SJSA1 (cell line): ENCODE measurements at regions not wholly inside any gene's neighbourhood (a gene's known extent, or its start where the extent isn't known, plus 50 kb on each side); places are given as distances from the start of the nearest gene placed in this dataset.

Source experiments
- DNase-seq, 2 experiments: peaks; one replicate each; pipeline ENCODE4 v3.0.0-alpha.2; 2015 to 2020; ENCODE audit warnings: low spot score in 2 of 2, low read depth in 1 of 2
- H3K27ac ChIP-seq: fragments of 250-450 bp; sonication (Bioruptor Pico); 2 replicates; pipeline ENCODE4 v1.5.1; 2020; ENCODE audit warnings: mild to moderate bottlenecking, moderate library complexity
- H3K27me3 ChIP-seq: fragments of 250-450 bp; sonication (Bioruptor Pico); replicated peaks from 2 replicates; pipeline ENCODE4 v1.5.1; 2020; ENCODE audit warnings: mild to moderate bottlenecking, moderate library complexity
- H3K36me3 ChIP-seq: fragments of 250-450 bp; sonication (Bioruptor Pico); 2 replicates; pipeline ENCODE4 v1.5.1; 2020; ENCODE audit warnings: mild to moderate bottlenecking
- H3K4me1 ChIP-seq: fragments of 250-450 bp; sonication (Bioruptor Pico); replicated peaks from 2 replicates; pipeline ENCODE4 v1.6.1; 2021; ENCODE audit warnings: mild to moderate bottlenecking
- H3K4me3 ChIP-seq: fragments of 250-450 bp; sonication (Bioruptor Pico); 2 replicates; pipeline ENCODE4 v1.5.1; 2020; ENCODE audit warnings: mild to moderate bottlenecking
- H3K9me3 ChIP-seq: fragments of 250-450 bp; sonication (Bioruptor Pico); replicated peaks from 2 replicates; pipeline ENCODE4 v1.5.1; 2020; ENCODE audit warnings: mild to moderate bottlenecking

- H3K36me3 ChIP-seq, result no peaks in the 10 kb centered on the region
- H3K27ac ChIP-seq, result no peak overlapping the region
- H3K9me3 ChIP-seq, result no peaks in the 10 kb centered on the region; the same call in 1 of the 2 replicates
- no peaks in the 10 kb centered on the region for H3K27me3 ChIP-seq
- H3K4me1 ChIP-seq, result no peaks in the 10 kb centered on the region
- peak in 1 of 2 experiments; percentile 26 for DNase-seq
- H3K4me3 ChIP-seq, result no peak overlapping the region
Observed at GRCh38 chr2:72037261-72037666, 110.4 kb downstream of the CYP26B1 start.

- H3K27ac ChIP-seq, result no peak overlapping the region
Observed at GRCh38 chr2:72036595-72036994, 111.1 kb downstream of the CYP26B1 start.

GRCh38 chr2:72036173-72036545, 111.5 kb downstream of the CYP26B1 start:
- Histone ChIP-seq H3K27me3 (no peaks in the 10 kb centered on the region), H3K36me3 (no peaks in the 10 kb centered on the region), H3K4me1 (no peaks in the 10 kb centered on the region), H3K4me3 (no peak overlapping the region), H3K27ac (no peak overlapping the region), H3K9me3 (no peaks in the 10 kb centered on the region)
- DNase-seq, result peak in 1 of 2 experiments; percentile 28

More at GRCh38 chr2:72036595-72036994, 111.1 kb downstream of the CYP26B1 start:
- no peak overlapping the region for H3K4me3 ChIP-seq
- no peak for DNase-seq
- no peaks in the 10 kb centered on the region for H3K4me1 ChIP-seq
- H3K9me3 ChIP-seq, result no peaks in the 10 kb centered on the region
- H3K36me3 ChIP-seq, result no peaks in the 10 kb centered on the region
- no peaks in the 10 kb centered on the region for H3K27me3 ChIP-seq

GRCh38 chr2:72035518-72036172, 112.0 kb downstream of the CYP26B1 start:
- DNase-seq, result peak in 1 of 2 experiments; percentile 39
- H3K27me3 ChIP-seq, result no peaks in the 10 kb centered on the region
- no peaks in the 10 kb centered on the region for H3K9me3 ChIP-seq
- H3K27ac ChIP-seq, result no peak overlapping the region
- H3K36me3 ChIP-seq, result no peaks in the 10 kb centered on the region
- no peak overlapping the region for H3K4me3 ChIP-seq
- H3K4me1 ChIP-seq, result no peaks in the 10 kb centered on the region

- Histone ChIP-seq H3K9me3 (no peaks in the 10 kb centered on the region), H3K27ac (no peak overlapping the region), H3K36me3 (no peaks in the 10 kb centered on the region), H3K4me3 (no peak overlapping the region), H3K27me3 (no peaks in the 10 kb centered on the region), H3K4me1 (no peaks in the 10 kb centered on the region)
- peak in 1 of 2 experiments; percentile 28 for DNase-seq
Observed at GRCh38 chr2:72034353-72035095, 113.1 kb downstream of the CYP26B1 start.

GRCh38 chr2:72033636-72034035, 114.0 kb downstream of the CYP26B1 start:
- no peaks in the 10 kb centered on the region for H3K9me3 ChIP-seq

GRCh38 chr2:72032481-72033041, 115.1 kb downstream of the CYP26B1 start:
- no peaks in the 10 kb centered on the region for H3K9me3 ChIP-seq
- DNase-seq, result peak in 1 of 2 experiments; percentile 35
- H3K4me3 ChIP-seq, result no peak overlapping the region
- no peaks in the 10 kb centered on the region for H3K36me3 ChIP-seq
- H3K27me3 ChIP-seq, result no peaks in the 10 kb centered on the region
- H3K27ac ChIP-seq, result no peak overlapping the region
- H3K4me1 ChIP-seq, result no peaks in the 10 kb centered on the region

More at GRCh38 chr2:72033636-72034035, 114.0 kb downstream of the CYP26B1 start:
- Histone ChIP-seq H3K27me3 (no peaks in the 10 kb centered on the region), H3K27ac (no peak overlapping the region), H3K4me1 (no peaks in the 10 kb centered on the region), H3K4me3 (no peak overlapping the region), H3K36me3 (no peaks in the 10 kb centered on the region)
- peak in 1 of 2 experiments; percentile 29 for DNase-seq

- H3K27ac ChIP-seq, result no peak overlapping the region
- H3K4me1 ChIP-seq, result no peaks in the 10 kb centered on the region
- H3K9me3 ChIP-seq, result no peaks in the 10 kb centered on the region
- H3K27me3 ChIP-seq, result no peaks in the 10 kb centered on the region
- no peak overlapping the region for H3K4me3 ChIP-seq
- no peaks in the 10 kb centered on the region for H3K36me3 ChIP-seq
- DNase-seq, result peak in 1 of 2 experiments; percentile 28
Observed at GRCh38 chr2:72031346-72032110, 116.1 kb downstream of the CYP26B1 start.

- Histone ChIP-seq H3K27ac (no peak overlapping the region), H3K9me3 (no peaks in the 10 kb centered on the region), H3K4me3 (no peak overlapping the region), H3K4me1 (no peaks in the 10 kb centered on the region), H3K36me3 (no peaks in the 10 kb centered on the region), H3K27me3 (no peaks in the 10 kb centered on the region)
- DNase-seq, result peak in 1 of 2 experiments; percentile 33
Observed at GRCh38 chr2:72028996-72029395, 118.7 kb downstream of the CYP26B1 start.

GRCh38 chr2:72028351-72028995, 119.2 kb downstream of the CYP26B1 start:
- Histone ChIP-seq H3K36me3 (no peaks in the 10 kb centered on the region), H3K4me3 (no peak overlapping the region), H3K27ac (no peak overlapping the region), H3K9me3 (no peaks in the 10 kb centered on the region), H3K27me3 (no peaks in the 10 kb centered on the region), H3K4me1 (no peaks in the 10 kb centered on the region)
- peak in 1 of 2 experiments; percentile 39 for DNase-seq

GRCh38 chr2:72027426-72028161, 120.1 kb downstream of the CYP26B1 start:
- H3K9me3 ChIP-seq, result no peaks in the 10 kb centered on the region

GRCh38 chr2:72026819-72027425, 120.7 kb downstream of the CYP26B1 start:
- no peaks in the 10 kb centered on the region for H3K36me3 ChIP-seq
- DNase-seq, result peak in 1 of 2 experiments; percentile 27
- no peaks in the 10 kb centered on the region for H3K27me3 ChIP-seq
- no peak overlapping the region for H3K4me3 ChIP-seq
- H3K9me3 ChIP-seq, result no peaks in the 10 kb centered on the region
- H3K27ac ChIP-seq, result no peak overlapping the region
- no peaks in the 10 kb centered on the region for H3K4me1 ChIP-seq

More at GRCh38 chr2:72027426-72028161, 120.1 kb downstream of the CYP26B1 start:
- Histone ChIP-seq H3K27me3 (no peaks in the 10 kb centered on the region), H3K4me1 (no peaks in the 10 kb centered on the region), H3K27ac (no peak overlapping the region), H3K36me3 (no peaks in the 10 kb centered on the region), H3K4me3 (no peak overlapping the region)
- DNase-seq, result peak in 1 of 2 experiments; percentile 35
